ENCODE measurements at regions not wholly inside any gene's neighbourhood (a gene's known extent, or its start where the extent isn't known, plus 50 kb on each side); places are given as distances from the start of the nearest gene placed in this dataset.

GRCh38 chrX:15989716-15990115, 133.6 kb upstream of the GRPR start:
- TF ChIP-seq CTCF (IDR thresholded peaks at IDR 0.05) (no peak), ZFX (IDR thresholded peaks at IDR 0.05; ENCODE audit: borderline replicate concordance) (no peak)
